Gastrocnemius medialis (tissue), 4 donors: ENCODE measurements at regions not wholly inside any gene's neighbourhood (a gene's known extent, or its start where the extent isn't known, plus 50 kb on each side); places are given as distances from the start of the nearest gene placed in this dataset.

Source experiments
- ATAC-seq, 2 donors: fragments of 150-250 bp; one replicate each; pipeline ENCODE4 v1.9.1; 2016
- DNase-seq, 2 donors: peaks; one replicate each; pipeline ENCODE4 v3.0.0-alpha.2; 2019
- H3K27ac ChIP-seq, 4 donors: fragments of 200-600 bp; sonication (generic); 1 replicate in 1 of 4; 2 replicates in 3 of 4; pipeline ENCODE4 v1.5.1; 2016 to 2018; ENCODE audit warnings: mild to moderate bottlenecking in 2 of 4, moderate library complexity in 1 of 4
- H3K27me3 ChIP-seq, 3 donors: fragments of 200-600 bp; sonication (generic) in 2 of 3; 1 replicate in 1 of 3; 2 replicates in 2 of 3; pipeline versions ENCODE4 v1.5.1 to v1.6.0; 2016 to 2019; ENCODE audit warnings: mild to moderate bottlenecking in 1 of 3, moderate library complexity in 1 of 3
- H3K36me3 ChIP-seq, 2 donors: fragments of 200-600 bp; sonication (generic) in 1 of 2; one replicate each; pipeline ENCODE4 v1.5.1; 2017 to 2018
- H3K4me1 ChIP-seq, 2 donors: fragments of 200-600 bp; sonication (generic) in 1 of 2; one replicate each; pipeline ENCODE4 v1.5.1; 2016 to 2017; ENCODE audit warnings: mild to moderate bottlenecking in 2 of 2
- H3K4me3 ChIP-seq, 4 donors: fragments of 200-600 bp; sonication (generic) in 3 of 4; 1 replicate in 1 of 4; 2 replicates in 3 of 4; pipeline ENCODE4 v1.5.1; 2016 to 2019; ENCODE audit warnings: mild to moderate bottlenecking in 2 of 4
- H3K9me3 ChIP-seq, 3 donors: fragments of 200-600 bp; sonication (generic) in 2 of 3; 1 replicate in 1 of 3; 2 replicates in 2 of 3; pipeline ENCODE4 v1.5.1; 2016 to 2019
- POLR2A ChIP-seq, 2 donors: fragments of 450-650 bp; IDR thresholded peaks; one replicate each; pipeline ENCODE4 v1.6.1; 2017; ENCODE audit warnings: antibody characterized with exemption in 2 of 2, mild to moderate bottlenecking in 2 of 2, moderate library complexity in 2 of 2
- in situ Hi-C, 4 donors: fragments of 200-750 bp; cut with MboI; loops; one replicate each; pipeline versions ENCODE4 v1.15.0 to v1.8.0; 2017; ENCODE audit warnings: low sequenced_read_pairs in 4 of 4
- intact Hi-C: fragments of 100-400 bp; cut with DNase I; formaldehyde crosslinking; loops from one replicate; pipeline ENCODE4 v1.15.1; 2023; ENCODE audit warnings: low total_unique reads
- TF ChIP-seq, protein P1 (sequence below), 5 experiments: fragments of 450-650 bp in 3 of 5; fragments of 200-600 bp in 2 of 5; sonication (generic) in 2 of 5; IDR thresholded peaks in 4 of 5; conservative IDR thresholded peaks in 1 of 5; 1 replicate in 4 of 5; 2 replicates in 1 of 5; pipeline ENCODE4 v1.5.1; 2016 to 2019; ENCODE audit warnings: antibody characterized with exemption in 5 of 5, mild to moderate bottlenecking in 3 of 5, moderate library complexity in 3 of 5

GRCh38 chr16:74199842-74200124 lies 96.8 kb upstream of the PSMD7 start:
- no peaks in the 10 kb centered on the region for H3K4me1 ChIP-seq
- ATAC-seq: no peak
- intact Hi-C loops (no loop called here), in situ Hi-C loops (no loop called here)
- H3K36me3 ChIP-seq: no peaks in the 10 kb centered on the region
- no peak overlapping the region for H3K27ac ChIP-seq
- H3K27me3 ChIP-seq: no peaks in the 10 kb centered on the region
- no peaks in the 10 kb centered on the region for H3K9me3 ChIP-seq
- no peak for DNase-seq
- TF ChIP-seq, protein P1, sequence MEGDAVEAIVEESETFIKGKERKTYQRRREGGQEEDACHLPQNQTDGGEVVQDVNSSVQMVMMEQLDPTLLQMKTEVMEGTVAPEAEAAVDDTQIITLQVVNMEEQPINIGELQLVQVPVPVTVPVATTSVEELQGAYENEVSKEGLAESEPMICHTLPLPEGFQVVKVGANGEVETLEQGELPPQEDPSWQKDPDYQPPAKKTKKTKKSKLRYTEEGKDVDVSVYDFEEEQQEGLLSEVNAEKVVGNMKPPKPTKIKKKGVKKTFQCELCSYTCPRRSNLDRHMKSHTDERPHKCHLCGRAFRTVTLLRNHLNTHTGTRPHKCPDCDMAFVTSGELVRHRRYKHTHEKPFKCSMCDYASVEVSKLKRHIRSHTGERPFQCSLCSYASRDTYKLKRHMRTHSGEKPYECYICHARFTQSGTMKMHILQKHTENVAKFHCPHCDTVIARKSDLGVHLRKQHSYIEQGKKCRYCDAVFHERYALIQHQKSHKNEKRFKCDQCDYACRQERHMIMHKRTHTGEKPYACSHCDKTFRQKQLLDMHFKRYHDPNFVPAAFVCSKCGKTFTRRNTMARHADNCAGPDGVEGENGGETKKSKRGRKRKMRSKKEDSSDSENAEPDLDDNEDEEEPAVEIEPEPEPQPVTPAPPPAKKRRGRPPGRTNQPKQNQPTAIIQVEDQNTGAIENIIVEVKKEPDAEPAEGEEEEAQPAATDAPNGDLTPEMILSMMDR (IDR thresholded peaks at IDR 0.05 in 4 of 5, conservative IDR thresholded peaks at IDR 0.05 in 1 of 5): no peak
- TF ChIP-seq POLR2A (IDR thresholded peaks at IDR 0.05): no peak
- no peak overlapping the region for H3K4me3 ChIP-seq

DNA sequence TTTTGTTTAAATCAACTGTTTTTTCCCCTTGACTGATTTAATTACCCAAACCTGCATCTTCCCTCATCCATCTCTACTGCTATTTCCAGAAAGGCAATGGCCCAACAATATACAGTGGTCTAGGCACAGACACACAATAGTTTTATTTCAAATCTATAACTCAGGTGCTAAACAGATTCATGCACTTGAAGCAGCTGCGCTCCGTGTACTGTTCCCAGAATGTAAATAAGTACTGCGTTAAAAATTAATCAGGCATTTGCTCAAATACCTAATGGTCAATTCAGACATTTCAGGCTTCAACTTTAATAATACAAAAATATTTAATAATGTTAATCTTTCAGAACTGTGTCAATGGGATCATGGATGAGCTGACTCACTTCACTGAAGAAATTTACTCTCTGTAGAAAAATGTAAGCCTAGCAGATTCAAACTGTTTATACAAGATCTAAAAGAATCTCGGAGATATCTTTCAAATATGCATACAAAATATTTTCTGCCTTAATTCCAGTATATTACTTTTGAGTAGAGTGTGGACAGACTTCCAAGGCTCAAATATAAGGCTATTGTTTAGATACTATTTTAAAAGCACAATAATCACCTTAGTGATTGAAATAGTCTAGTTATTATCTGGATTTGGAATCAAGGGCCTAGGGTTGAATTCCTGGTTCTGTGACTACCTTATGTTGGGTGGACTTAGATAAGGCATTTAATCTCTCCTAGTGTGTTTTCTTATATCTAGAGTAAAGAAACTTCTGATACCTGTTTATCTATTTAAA lies 97.4 kb upstream of the PSMD7 start:
- in situ Hi-C loops (no loop called here), intact Hi-C loops (no loop called here)
- DNase-seq (no peak), ATAC-seq (no peak)
- H3K27me3 ChIP-seq: no peaks in the 10 kb centered on the region
- H3K4me3 ChIP-seq: no peak overlapping the region
- TF ChIP-seq POLR2A (IDR thresholded peaks at IDR 0.05): no peak
- TF ChIP-seq, protein P1 (IDR thresholded peaks at IDR 0.05 in 4 of 5, conservative IDR thresholded peaks at IDR 0.05 in 1 of 5): no peak
- H3K36me3 ChIP-seq: no peaks in the 10 kb centered on the region
- no peak overlapping the region for H3K27ac ChIP-seq
- H3K4me1 ChIP-seq: no peaks in the 10 kb centered on the region
- no peaks in the 10 kb centered on the region for H3K9me3 ChIP-seq

GRCh38 chr16:74192281-74192797 lies 104.3 kb upstream of the PSMD7 start:
- Histone ChIP-seq H3K4me3 (no peak overlapping the region), H3K27ac (no peak overlapping the region), H3K27me3 (no peaks in the 10 kb centered on the region), H3K36me3 (no peaks in the 10 kb centered on the region), H3K4me1 (no peaks in the 10 kb centered on the region), H3K9me3 (no peaks in the 10 kb centered on the region)
- in situ Hi-C loops: no loop called here
- no peak for TF ChIP-seq POLR2A (IDR thresholded peaks at IDR 0.05)
- TF ChIP-seq, protein P1 (IDR thresholded peaks at IDR 0.05 in 4 of 5, conservative IDR thresholded peaks at IDR 0.05 in 1 of 5): no peak
- ATAC-seq (no peak), DNase-seq (no peak)
- intact Hi-C loops: no loop called here

GRCh38 chr16:74190292-74190691 lies 106.3 kb upstream of the PSMD7 start:
- H3K36me3 ChIP-seq: no peaks in the 10 kb centered on the region
- ATAC-seq: no peak
- no peaks in the 10 kb centered on the region for H3K27me3 ChIP-seq
- H3K4me1 ChIP-seq: no peaks in the 10 kb centered on the region
- intact Hi-C loops (no loop called here), in situ Hi-C loops (no loop called here)
- DNase-seq: no peak
- no peaks in the 10 kb centered on the region for H3K9me3 ChIP-seq
- no peak for TF ChIP-seq POLR2A (IDR thresholded peaks at IDR 0.05)
- TF ChIP-seq, protein P1 (IDR thresholded peaks at IDR 0.05 in 4 of 5, conservative IDR thresholded peaks at IDR 0.05 in 1 of 5): no peak
- no peak overlapping the region for H3K27ac ChIP-seq
- no peak overlapping the region for H3K4me3 ChIP-seq

- ATAC-seq (no peak), DNase-seq (no peak)
- Histone ChIP-seq H3K4me3 (no peak overlapping the region), H3K36me3 (no peaks in the 10 kb centered on the region), H3K27me3 (no peaks in the 10 kb centered on the region), H3K9me3 (no peaks in the 10 kb centered on the region), H3K27ac (no peak overlapping the region), H3K4me1 (no peaks in the 10 kb centered on the region)
- TF ChIP-seq, protein P1 (IDR thresholded peaks at IDR 0.05 in 4 of 5, conservative IDR thresholded peaks at IDR 0.05 in 1 of 5): no peak
- no peak for TF ChIP-seq POLR2A (IDR thresholded peaks at IDR 0.05)
- intact Hi-C loops: no loop called here
- in situ Hi-C loops: no loop called here
These were observed 107.8 kb upstream of the PSMD7 start for GRCh38 chr16:74188856-74189255.
